ENCODE measurements at regions not wholly inside any gene's neighbourhood (a gene's known extent, or its start where the extent isn't known, plus 50 kb on each side); places are given as distances from the start of the nearest gene placed in this dataset.
"Not testable (repeated sequence)": the region's sequence is repeated elsewhere in the genome, so short reads cannot be mapped to it uniquely, and the experiment has no call there.

GRCh38 chr5:100667161-100667630, 132.0 kb downstream of the FAM174A start:
- H3K27me3 ChIP-seq = no peaks in the 10 kb centered on the region
- H3K27ac ChIP-seq = no peak overlapping the region
- H3K36me3 ChIP-seq = no peaks in the 10 kb centered on the region
- no peaks in the 10 kb centered on the region for H3K4me1 ChIP-seq
- intact Hi-C loops (cut with DNase I; ENCODE audit: low total_unique reads) = no loop called here
- no peaks in the 10 kb centered on the region for H3K9me3 ChIP-seq
- no peak overlapping the region for H3K4me3 ChIP-seq
- DNase-seq (ENCODE audit: low spot score in 2 of 2) = no peak
- TF ChIP-seq, protein P1, sequence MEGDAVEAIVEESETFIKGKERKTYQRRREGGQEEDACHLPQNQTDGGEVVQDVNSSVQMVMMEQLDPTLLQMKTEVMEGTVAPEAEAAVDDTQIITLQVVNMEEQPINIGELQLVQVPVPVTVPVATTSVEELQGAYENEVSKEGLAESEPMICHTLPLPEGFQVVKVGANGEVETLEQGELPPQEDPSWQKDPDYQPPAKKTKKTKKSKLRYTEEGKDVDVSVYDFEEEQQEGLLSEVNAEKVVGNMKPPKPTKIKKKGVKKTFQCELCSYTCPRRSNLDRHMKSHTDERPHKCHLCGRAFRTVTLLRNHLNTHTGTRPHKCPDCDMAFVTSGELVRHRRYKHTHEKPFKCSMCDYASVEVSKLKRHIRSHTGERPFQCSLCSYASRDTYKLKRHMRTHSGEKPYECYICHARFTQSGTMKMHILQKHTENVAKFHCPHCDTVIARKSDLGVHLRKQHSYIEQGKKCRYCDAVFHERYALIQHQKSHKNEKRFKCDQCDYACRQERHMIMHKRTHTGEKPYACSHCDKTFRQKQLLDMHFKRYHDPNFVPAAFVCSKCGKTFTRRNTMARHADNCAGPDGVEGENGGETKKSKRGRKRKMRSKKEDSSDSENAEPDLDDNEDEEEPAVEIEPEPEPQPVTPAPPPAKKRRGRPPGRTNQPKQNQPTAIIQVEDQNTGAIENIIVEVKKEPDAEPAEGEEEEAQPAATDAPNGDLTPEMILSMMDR (IDR thresholded peaks at IDR 0.05) = no peak
- TF ChIP-seq POLR2AphosphoS5 (IDR thresholded peaks at IDR 0.05) (no peak), POLR2A (IDR thresholded peaks at IDR 0.05) (no peak)

DNA sequence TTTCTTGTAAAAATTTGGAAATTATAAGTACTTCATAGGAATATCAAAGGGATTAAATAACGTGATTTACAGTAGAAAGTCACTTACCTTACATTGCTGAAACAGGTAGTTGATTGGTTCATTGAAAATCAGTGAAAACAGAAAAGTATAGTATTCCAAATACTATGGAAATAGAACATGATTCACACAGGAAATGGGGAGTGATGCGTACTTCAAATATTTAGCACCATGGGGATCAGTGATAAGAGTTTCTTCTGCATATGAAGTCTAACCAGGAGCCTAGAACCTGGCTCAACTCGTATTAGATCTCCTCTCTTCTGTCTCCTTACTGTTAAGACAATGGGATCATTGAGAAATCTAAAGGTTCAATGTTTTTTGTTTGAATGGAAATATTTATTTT, 133.3 kb downstream of the FAM174A start:
- Histone ChIP-seq H3K4me1 (no peaks in the 10 kb centered on the region), H3K9me3 (no peaks in the 10 kb centered on the region), H3K27ac (no peak overlapping the region), H3K27me3 (no peaks in the 10 kb centered on the region), H3K36me3 (no peaks in the 10 kb centered on the region), H3K4me3 (no peak overlapping the region)
- no peak for DNase-seq (ENCODE audit: low spot score in 2 of 2)
- intact Hi-C loops (cut with DNase I; ENCODE audit: low total_unique reads) = no loop called here
- no peak for TF ChIP-seq POLR2AphosphoS5 (IDR thresholded peaks at IDR 0.05)
- TF ChIP-seq, protein P1 (IDR thresholded peaks at IDR 0.05) = no peak
- no peak for TF ChIP-seq POLR2A (IDR thresholded peaks at IDR 0.05)

GRCh38 chr5:100676817-100677631, 141.8 kb downstream of the FAM174A start:
- TF ChIP-seq POLR2A (IDR thresholded peaks at IDR 0.05) = no peak
- TF ChIP-seq, protein P1 (IDR thresholded peaks at IDR 0.05) = no peak
- TF ChIP-seq POLR2AphosphoS5 (IDR thresholded peaks at IDR 0.05) = no peak
- no peaks in the 10 kb centered on the region for H3K27me3 ChIP-seq
- H3K4me3 ChIP-seq = no peak overlapping the region
- no peaks in the 10 kb centered on the region for H3K36me3 ChIP-seq
- no peaks in the 10 kb centered on the region for H3K4me1 ChIP-seq
- H3K27ac ChIP-seq = no peak overlapping the region
- peaks cover 0 to 4% of the 10 kb centered on the region in 2 donors for H3K9me3 ChIP-seq
- no peak for DNase-seq (ENCODE audit: low spot score in 2 of 2)
- intact Hi-C loops (cut with DNase I; ENCODE audit: low total_unique reads) = no loop called here

DNA sequence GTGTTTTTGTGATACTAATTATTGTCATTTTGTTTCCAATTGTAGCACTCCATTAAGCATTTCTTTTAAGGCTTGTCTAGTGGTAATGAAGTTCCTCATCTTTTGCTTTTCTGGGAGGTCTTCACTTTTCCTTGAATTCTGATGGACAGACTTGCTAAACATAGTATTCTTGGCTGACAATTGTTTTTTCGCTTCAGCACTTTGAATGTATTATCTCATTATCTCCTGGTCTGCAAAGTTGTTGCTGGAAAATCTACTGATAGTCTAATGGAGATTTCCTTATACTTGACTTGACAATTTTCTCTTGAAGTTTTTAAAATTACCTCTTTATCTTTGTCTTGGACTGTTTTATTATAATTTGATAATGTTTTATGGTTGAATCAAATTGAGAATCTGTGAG, 147.5 kb downstream of the FAM174A start:
- no peak overlapping the region for H3K27ac ChIP-seq
- DNase-seq (ENCODE audit: low spot score in 2 of 2) = no peak
- H3K36me3 ChIP-seq = no peaks in the 10 kb centered on the region
- intact Hi-C loops (cut with DNase I; ENCODE audit: low total_unique reads) = no loop called here
- no peaks in the 10 kb centered on the region for H3K27me3 ChIP-seq
- peaks cover 11 to 23% of the 10 kb centered on the region in 2 donors for H3K9me3 ChIP-seq
- TF ChIP-seq POLR2A (IDR thresholded peaks at IDR 0.05) (no peak), POLR2AphosphoS5 (IDR thresholded peaks at IDR 0.05) (no peak)
- TF ChIP-seq, protein P1 (IDR thresholded peaks at IDR 0.05) = no peak
- H3K4me1 ChIP-seq = no peaks in the 10 kb centered on the region
- H3K4me3 ChIP-seq = no peak overlapping the region

- no peak for DNase-seq (ENCODE audit: low spot score in 2 of 2)
- H3K4me1 ChIP-seq = no peaks in the 10 kb centered on the region
- H3K4me3 ChIP-seq = no peak overlapping the region
- no peaks in the 10 kb centered on the region for H3K27me3 ChIP-seq
- TF ChIP-seq POLR2A (IDR thresholded peaks at IDR 0.05) (no peak), POLR2AphosphoS5 (IDR thresholded peaks at IDR 0.05) (no peak)
- TF ChIP-seq, protein P1 (IDR thresholded peaks at IDR 0.05) = no peak
- H3K36me3 ChIP-seq = no peaks in the 10 kb centered on the region
- no peak overlapping the region for H3K27ac ChIP-seq
- intact Hi-C loops (cut with DNase I; ENCODE audit: low total_unique reads) = no loop called here
- H3K9me3 ChIP-seq = peaks cover 11 to 23% of the 10 kb centered on the region in 2 donors
Measured at GRCh38 chr5:100683881-100684280, 148.7 kb downstream of the FAM174A start.

- H3K27me3 ChIP-seq; H3K4me1 ChIP-seq; H3K36me3 ChIP-seq; DNase-seq (ENCODE audit: low spot score in 2 of 2); H3K4me3 ChIP-seq; H3K27ac ChIP-seq; intact Hi-C loops (cut with DNase I; ENCODE audit: low total_unique reads): not testable (repeated sequence)
- peaks cover 11 to 23% of the 10 kb centered on the region in 2 donors for H3K9me3 ChIP-seq
Measured at GRCh38 chr5:100685122-100685521, 149.9 kb downstream of the FAM174A start.

GRCh38 chr5:100688834-100689233, 153.7 kb downstream of the FAM174A start:
- DNase-seq (ENCODE audit: low spot score in 2 of 2); H3K9me3 ChIP-seq; intact Hi-C loops (cut with DNase I; ENCODE audit: low total_unique reads); H3K27me3 ChIP-seq; H3K36me3 ChIP-seq; H3K4me3 ChIP-seq; H3K4me1 ChIP-seq; H3K27ac ChIP-seq: not testable (repeated sequence)

All from breast epithelium (tissue), 4 donors.